HUDEP-2 (cell line): ENCODE measurements at regions not wholly inside any gene's neighbourhood (a gene's known extent, or its start where the extent isn't known, plus 50 kb on each side); places are given as distances from the start of the nearest gene placed in this dataset.

Experiments
- DNase-seq, 76 experiments: peaks; one replicate each; lab custom pipeline; 2025; ENCODE audit not compliant: unreplicated experiment in 76 of 76; lab: John Stamatoyannopoulos, UW

DNA sequence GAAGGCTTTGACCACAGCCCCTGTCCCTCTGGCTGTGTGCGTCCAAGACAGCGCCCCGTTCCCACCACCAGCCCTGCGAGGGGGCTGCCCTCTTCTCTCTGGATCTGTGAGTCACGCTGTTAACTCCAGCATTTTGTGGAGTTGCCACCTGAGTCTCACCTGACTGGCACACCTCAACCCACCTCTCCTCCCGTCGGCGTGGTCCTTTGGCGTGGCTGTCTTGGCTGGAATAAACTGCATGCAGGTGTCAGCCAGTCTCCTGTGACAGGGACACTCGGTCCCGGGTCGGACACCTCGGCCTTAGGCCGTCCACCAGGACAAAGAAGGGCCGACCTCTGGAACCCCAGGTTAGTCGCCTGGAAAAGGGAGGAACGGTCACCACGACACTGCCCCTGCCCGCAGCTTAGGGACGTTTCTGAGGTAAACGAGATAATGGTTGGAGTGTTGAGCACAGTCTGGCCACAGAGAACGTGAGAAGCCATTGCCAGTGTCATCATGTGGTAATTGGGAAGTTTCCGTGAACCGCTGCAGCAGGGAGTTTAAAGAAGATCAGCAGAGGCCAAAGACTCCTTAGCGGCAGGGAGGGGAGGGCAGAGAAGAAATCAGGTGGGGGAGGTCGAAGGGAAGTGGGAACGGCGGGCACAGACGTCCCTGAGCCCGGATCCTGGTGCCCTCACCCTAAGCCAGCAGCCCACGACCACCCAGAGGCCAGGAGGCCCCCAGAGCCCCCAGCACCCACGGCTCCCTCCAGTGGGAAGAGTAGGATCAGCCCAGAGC lies 73.6 kb upstream of the FAM20C start:
- no peak for DNase-seq

DNA sequence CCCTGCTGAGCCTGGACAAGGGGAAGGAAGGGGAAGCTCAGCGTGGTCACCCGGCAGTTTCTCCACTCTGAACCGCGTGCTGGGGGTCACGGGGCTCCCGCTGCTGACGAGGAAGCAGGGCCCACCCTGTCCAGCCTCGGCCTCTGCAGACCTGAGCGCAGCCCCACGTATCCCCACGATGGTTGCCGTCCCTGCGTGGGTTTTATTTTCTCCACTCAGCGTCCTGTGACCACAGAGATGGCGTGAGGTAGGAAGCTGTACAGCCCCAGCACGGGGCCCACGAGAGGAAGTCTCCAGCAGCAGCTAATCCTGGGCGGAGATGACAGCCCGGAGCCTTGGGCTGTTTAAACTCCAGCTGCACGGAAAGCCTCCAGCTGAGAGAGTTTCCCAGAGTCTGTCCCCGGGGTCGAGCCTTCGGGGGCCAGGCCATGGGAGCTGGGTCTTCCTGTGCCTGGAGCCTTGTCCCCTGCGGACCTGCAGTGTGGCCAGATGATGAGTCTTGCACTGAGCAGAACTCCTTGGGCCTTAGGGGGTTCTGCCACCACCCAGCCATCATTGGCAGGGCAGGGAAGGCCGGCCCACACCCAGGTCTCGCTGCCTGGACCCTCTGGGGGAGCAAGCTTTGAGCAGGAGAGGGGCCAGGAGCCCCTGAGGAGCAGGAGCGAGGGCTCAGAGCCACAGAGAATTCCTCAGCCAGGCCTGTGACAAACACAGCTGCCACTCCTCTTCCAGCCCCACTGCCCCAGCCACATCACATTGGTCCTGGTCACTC lies 72.8 kb upstream of the FAM20C start:
- DNase-seq, result no peak

GRCh38 chr7:120164-120991 lies 72.0 kb upstream of the FAM20C start:
- no peak for DNase-seq

GRCh38 chr7:121002-121785 lies 71.2 kb upstream of the FAM20C start:
- DNase-seq, result peak in 9 of 76 experiments; percentile 4 to 53 (median 18)

- no peak for DNase-seq
Observed at GRCh38 chr7:123237-123636, 69.1 kb upstream of the FAM20C start.

GRCh38 chr7:124130-124949 lies 68.0 kb upstream of the FAM20C start:
- DNase-seq, result no peak

GRCh38 chr7:125061-125475 lies 67.3 kb upstream of the FAM20C start:
- DNase-seq, result no peak

- DNase-seq, result no peak
Observed at GRCh38 chr7:125661-126060, 66.7 kb upstream of the FAM20C start.

DNA sequence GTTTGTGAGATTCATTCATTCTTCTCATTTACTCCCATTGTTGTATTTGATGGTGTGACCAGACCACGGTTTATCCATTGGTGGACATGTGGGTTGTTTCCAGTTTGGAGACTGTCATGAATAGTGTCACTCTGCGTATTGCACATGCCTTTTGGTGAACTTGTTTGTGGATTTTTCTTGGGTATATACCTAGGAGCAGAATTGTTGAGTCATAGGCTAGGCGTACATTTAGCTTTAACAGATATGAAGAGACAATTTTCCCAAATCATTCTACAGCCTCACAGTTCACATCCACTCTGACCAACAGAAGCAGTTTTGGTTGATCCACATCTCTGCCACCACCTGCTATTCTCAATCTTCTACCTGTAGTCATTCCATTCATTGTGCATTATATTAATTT lies 66.0 kb upstream of the FAM20C start:
- no peak for DNase-seq

GRCh38 chr7:127064-127598 lies 65.2 kb upstream of the FAM20C start:
- DNase-seq, result no peak

- DNase-seq, result no peak
Observed at GRCh38 chr7:128171-129080, 63.9 kb upstream of the FAM20C start.

GRCh38 chr7:129366-130221 lies 62.8 kb upstream of the FAM20C start:
- DNase-seq, result no peak

GRCh38 chr7:130222-130572 lies 62.2 kb upstream of the FAM20C start:
- no peak for DNase-seq

DNA sequence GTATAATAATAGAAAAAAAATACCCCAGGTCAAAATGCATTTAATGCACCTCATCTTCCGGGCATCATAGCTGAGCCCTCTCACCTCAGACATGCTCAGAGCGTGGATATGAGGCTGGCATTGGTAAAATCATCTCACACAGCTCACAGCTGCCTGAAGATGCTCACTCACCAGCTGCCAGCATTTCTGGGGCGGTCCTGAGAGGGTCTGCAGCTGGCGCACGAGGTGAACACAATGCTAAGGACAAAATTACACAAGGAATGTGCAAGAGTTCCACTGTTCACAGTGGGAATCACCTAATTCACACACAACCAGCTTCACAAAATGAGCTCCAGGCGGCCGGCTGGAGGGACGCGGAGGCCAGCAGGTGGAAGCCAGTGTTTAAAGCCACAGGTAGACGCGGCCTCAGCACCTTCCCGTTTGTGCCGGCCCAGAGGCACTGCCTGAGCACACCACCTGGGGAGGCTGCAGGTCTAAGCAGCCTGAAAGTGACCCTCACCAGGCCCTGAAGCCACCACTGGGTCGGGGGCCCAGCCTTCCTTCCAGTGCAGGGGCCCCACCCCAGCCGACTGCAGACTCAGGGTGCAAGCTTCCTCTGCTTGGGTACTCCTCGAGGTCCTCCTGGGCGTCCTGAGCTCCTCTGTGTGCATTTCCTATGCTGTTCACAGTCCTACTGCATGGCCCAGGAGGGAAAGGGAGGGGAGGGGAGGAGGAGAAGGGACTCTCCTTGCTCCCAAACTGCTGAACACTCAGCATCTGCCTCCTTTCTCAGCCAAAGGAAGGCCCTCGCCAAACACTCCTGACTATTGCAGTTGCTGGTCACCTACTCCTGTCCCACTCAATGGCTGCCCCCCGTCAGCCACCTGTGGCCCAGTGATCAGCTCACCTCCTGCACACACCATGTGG lies 61.2 kb upstream of the FAM20C start:
- DNase-seq, result no peak

GRCh38 chr7:131781-132482 lies 60.4 kb upstream of the FAM20C start:
- no peak for DNase-seq

GRCh38 chr7:132899-133298 lies 59.5 kb upstream of the FAM20C start:
- DNase-seq, result no peak
